HCT116 (cell line): ENCODE measurements at regions not wholly inside any gene's neighbourhood (a gene's known extent, or its start where the extent isn't known, plus 50 kb on each side); places are given as distances from the start of the nearest gene placed in this dataset.

Experiments
- ATAC-seq: fragments of 200-7000 bp; cut with Tn5 transposase; 2 replicates; pipeline ENCODE4 v1.9.1; 2020; ENCODE audit warnings: mild to moderate bottlenecking, moderate library complexity
- BruUV-seq: library from RNA; stranded (reverse); fragments of 400-500 nt; replicated peaks from 2 replicates; lab custom pipeline; 2021; lab: Mats Ljungman, UMichigan
- CTCF ChIA-PET: fragments of 300-600 bp; sonication (Branson Sonifier 250); formaldehyde crosslinking; loops from one replicate; lab custom pipeline; 2021; ENCODE audit warnings: antibody characterized with exemption; lab: Charles Lee
- POLR2A ChIA-PET: fragments of 300-600, 350-600 bp; sonication (Branson Sonifier 250); formaldehyde crosslinking; loops from one replicate; lab custom pipeline; 2021; ENCODE audit warnings: antibody characterized with exemption; lab: Charles Lee
- RAD21 ChIA-PET, 2 experiments: fragments of 300-600 bp; sonication (Branson Sonifier 250); formaldehyde crosslinking; loops; one replicate each; lab custom pipeline; 2023; ENCODE audit warnings: low total read pairs in 2 of 2; ENCODE audit not compliant: uncharacterized antibody in 2 of 2, unreplicated experiment in 2 of 2, low non-redundant PET in 1 of 2; lab: Charles Lee
- DNase-seq: peaks from one replicate; pipeline ENCODE4 v3.0.0-alpha.2; 2010; ENCODE audit warnings: low read depth, low spot score
- H2AFZ ChIP-seq: fragments of 200-600 bp; shearing (Covaris generic), sonication (generic); 2 replicates; pipeline ENCODE4 v1.6.1; 2017; ENCODE audit warnings: low read depth, mixed run types, mixed read lengths, antibody characterized with exemption, low read length; ENCODE audit not compliant: poor library complexity, severe bottlenecking
- H3K27ac ChIP-seq: 2 replicates; pipeline ENCODE4 v1.5.1; 2012; ENCODE audit warnings: low read depth, low read length
- H3K27me3 ChIP-seq: fragments of 200-600 bp; sonication (generic); 2 replicates; pipeline ENCODE4 v1.6.1; 2016; ENCODE audit warnings: mixed run types, low read length, mixed read lengths; ENCODE audit not compliant: insufficient read depth
- H3K36me3 ChIP-seq, 2 experiments: fragments of 200-500 bp in 1 of 2; fragments of 200-600 bp in 1 of 2; sonication (Bioruptor generic) in 1 of 2; sonication (generic) in 1 of 2; 2 replicates each; pipeline versions ENCODE4 v1.5.1 to v1.6.1; 2014 to 2016; ENCODE audit warnings: low read length in 2 of 2, inconsistent platforms in 1 of 2, mixed read lengths in 1 of 2, mixed run types in 1 of 2; ENCODE audit not compliant: insufficient read depth in 2 of 2, control insufficient read depth in 1 of 2
- H3K4me1 ChIP-seq, 2 experiments: fragments of 200-600 bp in 1 of 2; sonication (generic) in 1 of 2; 2 replicates each; pipeline versions ENCODE4 v1.5.1 to v1.6.1; 2012 to 2017; ENCODE audit warnings: low read length in 2 of 2, inconsistent platforms in 1 of 2, mild to moderate bottlenecking in 1 of 2, mixed read lengths in 1 of 2, mixed run types in 1 of 2, moderate library complexity in 1 of 2; ENCODE audit not compliant: insufficient read depth in 2 of 2, control insufficient read depth in 1 of 2
- H3K4me2 ChIP-seq: fragments of 200-600 bp; sonication (generic); 2 replicates; pipeline ENCODE4 v1.6.1; 2017; ENCODE audit warnings: mixed run types, low read length, mixed read lengths
- H3K4me3 ChIP-seq, 2 experiments: fragments of 200-600 bp in 1 of 2; sonication (generic) in 1 of 2; replicated peaks in 1 of 2; 2 replicates each; pipeline ENCODE4 v1.5.1; 2011 to 2016; ENCODE audit warnings: low read length in 2 of 2, control low read depth in 1 of 2, low read depth in 1 of 2, mild to moderate bottlenecking in 1 of 2, mixed read lengths in 1 of 2, mixed run types in 1 of 2
- H3K79me2 ChIP-seq: fragments of 200-600 bp; sonication (generic); 2 replicates; pipeline ENCODE4 v1.6.1; 2017; ENCODE audit warnings: mild to moderate bottlenecking, mixed run types, low read length, moderate library complexity, mixed read lengths; ENCODE audit not compliant: insufficient read depth
- H3K9ac ChIP-seq: fragments of 200-600 bp; sonication (generic); 2 replicates; pipeline ENCODE4 v1.6.1; 2016; ENCODE audit warnings: low read length, mixed read lengths
- H3K9me2 ChIP-seq: fragments of 200-600 bp; sonication (generic), shearing (Covaris generic); 2 replicates; pipeline ENCODE4 v1.6.1; 2017; ENCODE audit warnings: mixed run types, mild to moderate bottlenecking, moderate library complexity; ENCODE audit not compliant: insufficient read depth
- H3K9me3 ChIP-seq, 2 experiments: fragments of 200-500 bp in 1 of 2; fragments of 200-600 bp in 1 of 2; sonication (Bioruptor generic) in 1 of 2; sonication (generic) in 1 of 2; 2 replicates each; pipeline ENCODE4 v1.6.1; 2014 to 2017; ENCODE audit warnings: low read length in 2 of 2, mixed read lengths in 2 of 2, inconsistent platforms in 1 of 2, low read depth in 1 of 2, mild to moderate bottlenecking in 1 of 2, mixed run types in 1 of 2, moderate library complexity in 1 of 2; ENCODE audit not compliant: control insufficient read depth in 1 of 2, insufficient read depth in 1 of 2
- H4K20me1 ChIP-seq: fragments of 200-600 bp; sonication (generic), shearing (Covaris generic); 2 replicates; pipeline ENCODE4 v1.6.1; 2017; ENCODE audit warnings: mixed run types, mild to moderate bottlenecking, moderate library complexity; ENCODE audit not compliant: insufficient read depth
- CEBPB ChIP-seq: IDR thresholded peaks from 2 replicates; pipeline ENCODE4 v1.6.1; 2012; ENCODE audit warnings: low read depth
- EGR1 ChIP-seq: IDR thresholded peaks from 2 replicates; pipeline ENCODE4 v1.6.1; 2012; ENCODE audit warnings: low read depth
- EZH2 ChIP-seq: fragments of 200-600 bp; sonication (generic); IDR thresholded peaks from 2 replicates; pipeline ENCODE4 v1.6.1; 2017; ENCODE audit warnings: antibody characterized with exemption, mixed run types
- EZH2phosphoT487 ChIP-seq: fragments of 200-600 bp; IDR thresholded peaks from 2 replicates; pipeline ENCODE4 v1.6.1; 2018; ENCODE audit warnings: antibody characterized with exemption, borderline replicate concordance
- FOSL1 ChIP-seq: IDR thresholded peaks from 2 replicates; pipeline ENCODE4 v1.6.1; 2012; ENCODE audit warnings: low read depth
- JUND ChIP-seq: IDR thresholded peaks from 2 replicates; pipeline ENCODE4 v1.6.1; 2012
- POLR2A ChIP-seq: IDR thresholded peaks from 2 replicates; pipeline ENCODE4 v1.7.0; 2011; ENCODE audit warnings: borderline replicate concordance; ENCODE audit not compliant: insufficient read depth, insufficient read length; ENCODE audit errors: extremely low read depth
- POLR2AphosphoS5 ChIP-seq: IDR thresholded peaks from 2 replicates; pipeline ENCODE4 v1.6.1; 2011; ENCODE audit warnings: mild to moderate bottlenecking, low read depth, low read length, moderate library complexity
- RAD21 ChIP-seq: IDR thresholded peaks from 2 replicates; pipeline ENCODE4 v1.6.1; 2012; ENCODE audit warnings: low read depth, mild to moderate bottlenecking
- SP1 ChIP-seq: IDR thresholded peaks from 2 replicates; pipeline ENCODE4 v1.6.1; 2012; ENCODE audit warnings: low read depth
- SRF ChIP-seq: IDR thresholded peaks from 2 replicates; pipeline ENCODE4 v1.6.1; 2012; ENCODE audit warnings: low read depth
- YY1 ChIP-seq: IDR thresholded peaks from 2 replicates; pipeline ENCODE4 v1.6.1; 2011; ENCODE audit warnings: low read length, low read depth, moderate library complexity, mild to moderate bottlenecking; ENCODE audit not compliant: insufficient replicate concordance; ENCODE audit errors: extremely low read depth
- ZFX ChIP-seq: fragments of 450-650 bp; IDR thresholded peaks from 2 replicates; pipeline ENCODE4 v1.6.1; 2017
- intact Hi-C: fragments of 100-400 bp; cut with micrococcal nuclease; formaldehyde crosslinking; loops from 2 replicates; pipeline ENCODE4 v1.10.0; 2022
- TF ChIP-seq, protein P1 (sequence below): IDR thresholded peaks from 2 replicates; pipeline ENCODE4 v1.6.1; 2012
- TF ChIP-seq, protein P2 (sequence below): IDR thresholded peaks from 2 replicates; pipeline ENCODE4 v1.6.1; 2011; ENCODE audit warnings: mild to moderate bottlenecking, low read length, moderate library complexity; ENCODE audit not compliant: insufficient replicate concordance; ENCODE audit errors: extremely low read depth
- TF ChIP-seq, protein P3 (sequence below): IDR thresholded peaks from 2 replicates; pipeline ENCODE4 v1.6.1; 2012
- TF ChIP-seq, protein P4 (sequence below): IDR thresholded peaks from 2 replicates; pipeline ENCODE4 v1.6.1; 2012; ENCODE audit warnings: low read depth

DNA sequence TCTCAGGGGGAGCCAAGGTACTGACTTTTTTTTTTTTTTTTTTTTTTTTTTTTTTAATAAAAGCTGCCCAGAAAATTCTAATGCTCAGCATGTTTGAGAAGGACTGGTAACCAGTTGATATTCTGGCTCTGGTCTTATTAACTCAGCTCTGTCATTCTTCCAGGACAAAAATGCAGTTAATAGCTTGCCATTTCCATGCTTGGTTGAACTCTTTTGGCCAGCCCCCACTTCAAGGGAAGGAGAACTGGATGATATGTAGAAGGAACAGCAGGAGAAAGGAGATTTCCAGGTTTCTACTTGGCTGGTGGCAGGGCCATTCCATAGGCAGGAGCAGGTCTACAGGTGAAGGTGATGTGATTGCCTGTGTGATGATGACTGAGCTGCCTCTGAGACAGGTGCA is 59.2 kb upstream of the TANC2 start:
- DNase-seq (no peak), ATAC-seq (no peak)
- no TSS peak for BruUV-seq
- H3K36me3 ChIP-seq: no peaks in the 10 kb centered on the region
- TF ChIP-seq, protein P1, sequence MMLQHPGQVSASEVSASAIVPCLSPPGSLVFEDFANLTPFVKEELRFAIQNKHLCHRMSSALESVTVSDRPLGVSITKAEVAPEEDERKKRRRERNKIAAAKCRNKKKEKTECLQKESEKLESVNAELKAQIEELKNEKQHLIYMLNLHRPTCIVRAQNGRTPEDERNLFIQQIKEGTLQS: no peak
- no peak for TF ChIP-seq POLR2AphosphoS5
- H3K9ac ChIP-seq: no peak overlapping the region
- RAD21 ChIA-PET: no interaction called here
- H3K4me3 ChIP-seq: no peak overlapping the region
- H3K4me2 ChIP-seq: no peak overlapping the region
- H3K27me3 ChIP-seq: no peaks in the 10 kb centered on the region
- H3K4me1 ChIP-seq: no peaks in the 10 kb centered on the region
- intact Hi-C loops: no loop called here
- no peaks in the 10 kb centered on the region for H3K9me3 ChIP-seq
- no peak overlapping the region for H2AFZ ChIP-seq
- no peak overlapping the region for H3K27ac ChIP-seq
- POLR2A ChIA-PET: no interaction called here
- H4K20me1 ChIP-seq: no peaks in the 10 kb centered on the region
- CTCF ChIA-PET: no interaction called here
- no peaks in the 10 kb centered on the region for H3K79me2 ChIP-seq
- H3K9me2 ChIP-seq: no peaks in the 10 kb centered on the region

DNA sequence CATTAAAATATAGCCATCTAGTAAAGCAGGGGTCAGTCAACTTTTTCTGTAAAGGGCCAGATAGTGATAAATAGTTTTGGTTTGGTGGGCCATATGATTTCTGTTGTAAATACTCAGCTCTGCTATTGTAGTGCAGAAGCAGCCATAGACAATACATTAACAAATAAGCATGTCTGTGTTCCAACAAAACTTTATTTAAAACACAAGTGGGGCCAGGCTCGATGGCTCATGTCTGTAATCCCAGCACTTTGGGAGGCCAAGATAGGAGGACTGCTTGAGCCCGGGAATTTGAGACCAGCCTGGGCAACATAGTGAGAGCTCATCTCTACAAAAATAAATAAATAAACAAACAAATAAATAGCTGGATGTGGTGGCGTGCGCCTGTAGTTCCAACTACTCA is 60.8 kb upstream of the TANC2 start:
- Histone ChIP-seq H3K27me3 (no peaks in the 10 kb centered on the region), H3K4me2 (no peak overlapping the region), H3K79me2 (no peaks in the 10 kb centered on the region), H4K20me1 (no peaks in the 10 kb centered on the region), H3K36me3 (no peaks in the 10 kb centered on the region), H3K9me2 (no peaks in the 10 kb centered on the region), H3K9ac (no peak overlapping the region), H3K9me3 (no peaks in the 10 kb centered on the region), H3K4me3 (no peak overlapping the region), H3K4me1 (no peaks in the 10 kb centered on the region), H2AFZ (no peak overlapping the region), H3K27ac (no peak overlapping the region)
- ChIA-PET CTCF (no interaction called here), POLR2A (interaction anchor here (0.7 kb wide), 2 partner anchors 12 to 23 kb away, joined by 3 to 4 read pairs; no protein-coding TSS in a partner anchor), RAD21 (no interaction called here)
- intact Hi-C loops: no loop called here
- DNase-seq (no peak), ATAC-seq (no peak)
- no TSS peak for BruUV-seq
- TF ChIP-seq FOSL1: no peak
- no peak for TF ChIP-seq RAD21
- no peak for TF ChIP-seq EGR1
- no peak for TF ChIP-seq SRF
- no peak for TF ChIP-seq SP1
- TF ChIP-seq, protein P2, sequence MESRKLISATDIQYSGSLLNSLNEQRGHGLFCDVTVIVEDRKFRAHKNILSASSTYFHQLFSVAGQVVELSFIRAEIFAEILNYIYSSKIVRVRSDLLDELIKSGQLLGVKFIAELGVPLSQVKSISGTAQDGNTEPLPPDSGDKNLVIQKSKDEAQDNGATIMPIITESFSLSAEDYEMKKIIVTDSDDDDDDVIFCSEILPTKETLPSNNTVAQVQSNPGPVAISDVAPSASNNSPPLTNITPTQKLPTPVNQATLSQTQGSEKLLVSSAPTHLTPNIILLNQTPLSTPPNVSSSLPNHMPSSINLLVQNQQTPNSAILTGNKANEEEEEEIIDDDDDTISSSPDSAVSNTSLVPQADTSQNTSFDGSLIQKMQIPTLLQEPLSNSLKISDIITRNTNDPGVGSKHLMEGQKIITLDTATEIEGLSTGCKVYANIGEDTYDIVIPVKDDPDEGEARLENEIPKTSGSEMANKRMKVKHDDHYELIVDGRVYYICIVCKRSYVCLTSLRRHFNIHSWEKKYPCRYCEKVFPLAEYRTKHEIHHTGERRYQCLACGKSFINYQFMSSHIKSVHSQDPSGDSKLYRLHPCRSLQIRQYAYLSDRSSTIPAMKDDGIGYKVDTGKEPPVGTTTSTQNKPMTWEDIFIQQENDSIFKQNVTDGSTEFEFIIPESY: no peak
- TF ChIP-seq YY1: no peak
- TF ChIP-seq, protein P1: no peak
- no peak for TF ChIP-seq EZH2phosphoT487
- TF ChIP-seq EZH2: no peak
- TF ChIP-seq ZFX: no peak
- TF ChIP-seq, protein P3, sequence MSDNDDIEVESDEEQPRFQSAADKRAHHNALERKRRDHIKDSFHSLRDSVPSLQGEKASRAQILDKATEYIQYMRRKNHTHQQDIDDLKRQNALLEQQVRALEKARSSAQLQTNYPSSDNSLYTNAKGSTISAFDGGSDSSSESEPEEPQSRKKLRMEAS: no peak
- TF ChIP-seq CEBPB: no peak
- TF ChIP-seq, protein P4, sequence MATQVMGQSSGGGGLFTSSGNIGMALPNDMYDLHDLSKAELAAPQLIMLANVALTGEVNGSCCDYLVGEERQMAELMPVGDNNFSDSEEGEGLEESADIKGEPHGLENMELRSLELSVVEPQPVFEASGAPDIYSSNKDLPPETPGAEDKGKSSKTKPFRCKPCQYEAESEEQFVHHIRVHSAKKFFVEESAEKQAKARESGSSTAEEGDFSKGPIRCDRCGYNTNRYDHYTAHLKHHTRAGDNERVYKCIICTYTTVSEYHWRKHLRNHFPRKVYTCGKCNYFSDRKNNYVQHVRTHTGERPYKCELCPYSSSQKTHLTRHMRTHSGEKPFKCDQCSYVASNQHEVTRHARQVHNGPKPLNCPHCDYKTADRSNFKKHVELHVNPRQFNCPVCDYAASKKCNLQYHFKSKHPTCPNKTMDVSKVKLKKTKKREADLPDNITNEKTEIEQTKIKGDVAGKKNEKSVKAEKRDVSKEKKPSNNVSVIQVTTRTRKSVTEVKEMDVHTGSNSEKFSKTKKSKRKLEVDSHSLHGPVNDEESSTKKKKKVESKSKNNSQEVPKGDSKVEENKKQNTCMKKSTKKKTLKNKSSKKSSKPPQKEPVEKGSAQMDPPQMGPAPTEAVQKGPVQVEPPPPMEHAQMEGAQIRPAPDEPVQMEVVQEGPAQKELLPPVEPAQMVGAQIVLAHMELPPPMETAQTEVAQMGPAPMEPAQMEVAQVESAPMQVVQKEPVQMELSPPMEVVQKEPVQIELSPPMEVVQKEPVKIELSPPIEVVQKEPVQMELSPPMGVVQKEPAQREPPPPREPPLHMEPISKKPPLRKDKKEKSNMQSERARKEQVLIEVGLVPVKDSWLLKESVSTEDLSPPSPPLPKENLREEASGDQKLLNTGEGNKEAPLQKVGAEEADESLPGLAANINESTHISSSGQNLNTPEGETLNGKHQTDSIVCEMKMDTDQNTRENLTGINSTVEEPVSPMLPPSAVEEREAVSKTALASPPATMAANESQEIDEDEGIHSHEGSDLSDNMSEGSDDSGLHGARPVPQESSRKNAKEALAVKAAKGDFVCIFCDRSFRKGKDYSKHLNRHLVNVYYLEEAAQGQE: no peak
- no peak for TF ChIP-seq JUND
- TF ChIP-seq POLR2A: no peak
